Liver (tissue), 3 donors: ENCODE measurements at regions not wholly inside any gene's neighbourhood (a gene's known extent, or its start where the extent isn't known, plus 50 kb on each side); places are given as distances from the start of the nearest gene placed in this dataset.

ENCODE experiments used
- EGR1 ChIP-seq, 2 donors: IDR thresholded peaks; 2 replicates each; pipeline ENCODE4 v1.6.1; 2016 to 2018; ENCODE audit warnings: antibody characterized with exemption in 2 of 2, low read depth in 2 of 2
- RXRA ChIP-seq, 2 donors: IDR thresholded peaks; 2 replicates each; pipeline ENCODE4 v1.6.1; 2017 to 2018; ENCODE audit warnings: antibody characterized with exemption in 2 of 2, mild to moderate bottlenecking in 1 of 2
- TAF1 ChIP-seq: conservative IDR thresholded peaks from 2 replicates; pipeline ENCODE4 v1.6.1; 2016; ENCODE audit warnings: antibody characterized with exemption, mild to moderate bottlenecking
- TF ChIP-seq, protein P1 (sequence below): fragments of 150-350 bp; IDR thresholded peaks from 2 replicates; pipeline ENCODE4 v1.5.1; 2017; ENCODE audit warnings: improper control_type of control experiment, low read depth, low read length; ENCODE audit not compliant: missing input control
- donor health status: healthy.
- donor health status: healthy.

DNA sequence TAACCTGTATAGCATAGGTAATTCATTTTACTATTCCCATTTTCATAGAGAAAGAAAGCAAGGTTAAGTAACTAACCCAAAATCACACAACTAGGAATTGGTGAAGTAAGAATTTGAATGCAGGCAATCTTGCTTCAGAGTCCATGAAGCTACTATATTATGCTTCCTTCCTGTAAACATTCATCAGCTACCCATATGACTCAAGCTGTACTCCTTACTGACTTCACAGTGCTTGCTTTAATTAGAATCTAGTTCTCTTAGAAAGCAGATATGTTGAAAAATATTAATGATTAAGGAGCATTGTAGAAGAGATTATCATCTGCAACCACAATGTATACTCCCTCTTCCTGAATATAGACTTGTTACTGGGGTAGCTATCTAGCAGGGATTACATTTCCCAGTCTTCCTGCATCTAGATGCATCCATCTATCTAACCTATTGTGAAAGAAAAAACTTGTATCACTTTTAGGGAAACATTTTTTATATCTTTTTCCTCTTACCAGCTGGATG lies 961.6 kb upstream of the CHAC2 start:
- TF ChIP-seq, protein P1, sequence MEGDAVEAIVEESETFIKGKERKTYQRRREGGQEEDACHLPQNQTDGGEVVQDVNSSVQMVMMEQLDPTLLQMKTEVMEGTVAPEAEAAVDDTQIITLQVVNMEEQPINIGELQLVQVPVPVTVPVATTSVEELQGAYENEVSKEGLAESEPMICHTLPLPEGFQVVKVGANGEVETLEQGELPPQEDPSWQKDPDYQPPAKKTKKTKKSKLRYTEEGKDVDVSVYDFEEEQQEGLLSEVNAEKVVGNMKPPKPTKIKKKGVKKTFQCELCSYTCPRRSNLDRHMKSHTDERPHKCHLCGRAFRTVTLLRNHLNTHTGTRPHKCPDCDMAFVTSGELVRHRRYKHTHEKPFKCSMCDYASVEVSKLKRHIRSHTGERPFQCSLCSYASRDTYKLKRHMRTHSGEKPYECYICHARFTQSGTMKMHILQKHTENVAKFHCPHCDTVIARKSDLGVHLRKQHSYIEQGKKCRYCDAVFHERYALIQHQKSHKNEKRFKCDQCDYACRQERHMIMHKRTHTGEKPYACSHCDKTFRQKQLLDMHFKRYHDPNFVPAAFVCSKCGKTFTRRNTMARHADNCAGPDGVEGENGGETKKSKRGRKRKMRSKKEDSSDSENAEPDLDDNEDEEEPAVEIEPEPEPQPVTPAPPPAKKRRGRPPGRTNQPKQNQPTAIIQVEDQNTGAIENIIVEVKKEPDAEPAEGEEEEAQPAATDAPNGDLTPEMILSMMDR: no peak
- no peak for TF ChIP-seq TAF1
- TF ChIP-seq EGR1 (IDR thresholded peaks at IDR 0.05; ENCODE audit: low read depth in 2 of 2): no peak
- TF ChIP-seq RXRA (IDR thresholded peaks at IDR 0.05): no peak
